ENCODE measurements at regions not wholly inside any gene's neighbourhood (a gene's known extent, or its start where the extent isn't known, plus 50 kb on each side); places are given as distances from the start of the nearest gene placed in this dataset.
A peak's percentile ranks its signal among the peaks of the same experiment; 100 is the strongest.
"Not testable (repeated sequence)": the region's sequence is repeated elsewhere in the genome, so short reads cannot be mapped to it uniquely, and the experiment has no call there.

DNA sequence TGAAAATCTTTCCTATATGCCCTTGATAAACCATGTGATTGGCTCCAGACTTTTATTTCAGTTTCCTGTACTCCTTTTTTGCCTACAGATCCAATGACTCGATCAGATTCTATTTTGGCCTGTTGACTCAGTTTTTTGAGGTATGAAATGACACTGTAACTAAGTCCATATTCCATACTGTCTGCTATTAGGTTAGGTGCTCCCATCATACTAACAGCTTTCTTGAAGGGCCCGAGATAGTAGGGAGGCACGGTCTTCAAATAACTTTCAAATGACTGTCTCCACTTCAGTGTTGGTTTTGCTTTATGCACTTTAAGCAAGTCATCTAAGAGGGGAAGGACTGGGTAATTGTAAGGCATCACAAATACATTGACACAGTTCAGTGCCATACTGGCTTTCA, 295.4 kb upstream of the DAB2 start:
- DNase-seq = no peak

DNA sequence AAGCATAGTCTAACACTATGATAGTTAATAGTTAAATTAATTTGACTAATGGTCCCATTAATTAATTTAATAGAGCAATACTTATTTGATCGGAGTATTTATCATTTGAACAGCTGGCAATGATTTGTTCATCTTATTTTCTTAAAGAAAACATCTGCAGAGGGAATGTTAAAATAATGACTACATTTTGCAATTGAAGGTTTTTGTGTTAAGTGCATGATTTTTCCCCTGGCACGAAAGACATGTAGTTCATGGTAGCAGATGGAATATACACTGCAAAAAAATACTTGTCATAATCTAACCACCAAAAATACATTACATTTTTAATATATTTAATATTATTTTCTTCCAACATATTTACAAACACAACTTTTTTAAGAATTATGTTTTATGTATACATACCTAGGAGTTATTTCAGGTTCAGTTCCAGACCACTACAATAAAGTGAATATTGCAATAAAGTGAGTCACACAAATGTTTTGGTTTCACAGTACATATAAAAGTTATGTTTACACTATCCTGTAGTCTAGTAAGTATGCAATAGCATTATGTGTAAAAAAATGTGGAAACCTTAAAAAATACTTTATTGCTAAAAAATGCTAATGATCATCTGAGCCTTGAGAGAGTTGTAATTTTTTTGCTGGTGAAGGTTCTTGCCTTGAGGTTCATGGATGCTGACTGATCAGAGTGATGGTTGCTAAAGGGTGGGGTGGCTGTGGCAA, 292.6 kb upstream of the DAB2 start:
- DNase-seq = no peak

DNA sequence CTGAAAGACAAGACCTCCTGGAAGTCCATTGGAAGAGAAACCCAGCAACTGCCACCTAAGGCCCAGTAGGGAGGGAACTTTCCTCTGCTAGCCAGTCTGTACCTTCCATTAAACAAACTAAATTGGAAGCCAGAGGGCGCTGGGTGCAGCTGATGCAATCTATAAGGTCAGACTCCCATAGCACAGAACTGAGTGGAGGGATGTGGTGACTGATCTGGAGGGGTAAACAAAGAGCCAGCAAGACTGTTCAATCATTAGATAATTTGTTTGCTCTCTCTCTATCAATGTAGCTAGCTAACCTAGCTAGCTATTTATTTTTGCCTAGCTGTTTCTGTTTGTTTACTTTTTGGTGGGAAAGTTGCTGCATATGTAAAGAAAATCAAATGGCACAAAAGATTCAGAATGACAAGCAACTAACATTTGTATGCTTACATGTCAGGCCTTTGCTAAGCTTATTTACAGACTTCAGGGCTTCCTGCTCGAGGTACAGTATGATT, 291.8 kb upstream of the DAB2 start:
- peak in 1 of 2 experiments; percentile 15 for DNase-seq

DNA sequence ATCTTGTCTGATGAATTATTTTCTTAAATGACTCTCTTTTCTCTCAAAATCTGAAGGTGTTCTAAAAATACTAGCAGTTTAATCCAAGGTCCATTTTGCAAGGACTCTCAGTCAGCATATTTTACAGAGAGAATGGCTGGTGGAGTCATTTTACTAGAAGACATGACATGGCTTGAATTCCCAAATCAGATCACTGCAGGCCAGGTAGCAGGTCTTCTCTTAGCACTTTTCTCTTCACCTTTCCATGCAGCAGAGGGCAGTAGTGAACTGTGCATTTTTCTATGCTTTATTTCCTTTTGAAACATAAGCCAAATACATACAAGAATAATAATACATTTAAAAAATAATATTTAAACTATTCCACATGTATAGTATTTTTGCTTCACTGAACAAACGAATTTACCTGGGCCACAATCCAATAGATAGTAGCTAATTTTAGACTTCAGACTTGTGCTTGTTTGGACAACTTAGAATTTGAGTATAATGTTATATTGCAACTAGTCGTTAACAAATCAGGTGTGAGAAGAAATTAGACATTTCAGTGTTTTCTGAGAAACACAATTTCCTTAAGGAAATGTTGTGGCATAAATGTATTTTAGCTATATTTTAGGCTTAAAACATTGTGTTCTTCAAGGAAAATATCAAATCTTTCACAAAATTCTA, 289.4 kb upstream of the DAB2 start:
- DNase-seq = peak; percentile 42 to 57

DNA sequence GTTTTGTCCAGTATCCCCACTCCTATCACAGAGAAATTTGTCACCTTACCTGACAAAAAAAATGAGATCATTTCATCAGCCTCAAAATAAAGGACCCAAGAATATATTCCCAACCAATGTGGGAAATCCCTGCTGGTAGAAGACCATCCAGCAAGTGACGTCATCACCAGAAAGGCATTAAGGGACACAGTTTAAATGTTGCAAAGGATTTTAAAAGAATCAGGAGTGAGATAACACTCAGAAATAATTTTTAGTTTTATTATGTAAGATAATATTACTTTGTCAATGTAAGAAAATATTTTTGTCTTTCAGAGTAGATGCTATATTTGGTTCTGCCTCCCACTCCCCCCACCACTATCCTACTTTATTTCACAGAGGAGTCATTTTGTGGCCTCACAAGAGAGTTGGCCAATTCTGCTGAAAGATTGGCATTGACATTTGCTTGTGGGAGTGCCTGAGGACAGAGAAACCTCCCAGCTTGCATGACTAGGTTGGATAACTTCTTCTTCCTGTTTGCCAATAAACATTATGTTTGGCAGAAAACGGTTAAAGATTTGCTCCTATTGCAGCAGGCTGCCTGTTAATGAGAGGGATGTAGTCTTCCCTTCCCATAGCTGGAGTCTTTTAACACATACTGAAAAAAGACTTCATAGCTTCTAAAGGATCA, 288.6 kb upstream of the DAB2 start:
- DNase-seq = no peak

DNA sequence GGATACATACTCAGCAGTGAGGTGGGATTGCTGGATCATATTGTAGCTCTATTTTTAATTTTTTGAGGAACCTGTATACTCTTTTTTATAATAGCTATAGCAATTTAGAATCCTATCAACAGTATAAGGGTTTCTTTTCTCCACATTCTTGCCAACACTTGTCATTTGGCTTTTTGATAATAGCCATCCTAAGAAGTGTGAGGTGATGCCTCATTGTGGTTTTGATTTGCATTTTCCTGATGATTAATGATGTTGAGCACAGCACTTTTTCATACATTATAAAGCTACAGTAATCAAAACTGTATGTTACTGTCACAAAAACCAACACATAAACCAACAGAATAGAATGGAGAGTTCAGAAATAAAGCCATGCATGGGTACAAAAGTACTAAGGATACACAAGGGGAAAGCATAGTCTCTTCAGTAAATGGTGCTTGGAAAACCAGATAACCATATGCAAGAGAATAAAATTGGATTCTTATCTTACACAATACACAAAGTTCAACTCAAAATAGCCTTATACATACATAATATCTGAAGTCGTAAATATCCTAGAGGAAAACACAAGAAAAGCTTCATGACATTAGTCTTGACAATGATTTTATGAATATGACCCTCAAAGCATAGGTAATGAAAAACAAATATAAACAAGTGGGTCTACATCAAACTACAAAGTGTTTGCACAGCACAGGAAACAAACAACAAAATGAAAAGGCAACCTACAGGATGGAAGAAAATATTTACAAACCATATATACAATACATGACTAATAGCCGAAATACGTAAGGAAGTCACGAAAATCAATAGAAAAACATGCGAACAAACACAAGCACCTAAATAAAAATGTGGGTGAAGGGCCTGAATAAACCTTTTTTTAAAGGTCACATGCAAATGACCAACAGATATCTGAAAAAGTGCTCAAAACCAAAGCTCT, 287.8 kb upstream of the DAB2 start:
- no peak for DNase-seq

DNA sequence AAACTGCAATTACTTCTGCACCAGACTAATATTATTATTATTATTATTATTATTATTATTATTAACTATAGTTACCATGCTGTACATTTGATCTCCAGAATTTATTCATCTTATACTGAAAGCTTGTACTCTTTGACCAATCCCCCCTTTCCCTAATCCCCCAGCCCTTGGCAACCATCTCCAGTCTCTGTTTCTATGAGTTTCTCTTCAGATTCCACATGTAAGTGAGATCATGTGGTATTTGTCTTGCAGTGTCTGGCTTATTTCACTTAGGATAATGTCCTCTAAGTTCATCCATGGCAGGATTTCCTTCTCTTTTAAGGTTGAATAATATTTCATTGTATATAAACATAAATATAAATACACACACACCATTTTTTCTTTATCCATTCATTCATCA, 287.0 kb upstream of the DAB2 start:
- no peak for DNase-seq

DNA sequence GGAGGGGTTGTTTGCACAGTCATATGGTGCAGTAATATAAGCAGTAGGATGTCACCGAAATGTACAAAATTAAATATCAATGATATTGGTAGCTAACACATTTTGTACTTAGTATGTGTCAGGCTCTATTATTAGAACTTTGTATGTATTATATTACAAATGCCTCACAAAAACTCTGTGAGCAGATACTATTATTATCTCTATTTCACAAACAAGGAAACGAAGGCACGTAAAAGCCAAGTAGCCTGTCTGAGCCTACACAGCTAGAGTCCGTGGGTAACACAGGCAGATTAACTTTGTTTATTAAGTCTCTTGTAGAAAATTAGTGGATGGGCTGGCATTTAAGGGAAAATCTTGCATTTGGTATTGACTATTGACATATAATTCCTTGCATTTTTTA, 284.3 kb upstream of the DAB2 start:
- no peak for DNase-seq

DNA sequence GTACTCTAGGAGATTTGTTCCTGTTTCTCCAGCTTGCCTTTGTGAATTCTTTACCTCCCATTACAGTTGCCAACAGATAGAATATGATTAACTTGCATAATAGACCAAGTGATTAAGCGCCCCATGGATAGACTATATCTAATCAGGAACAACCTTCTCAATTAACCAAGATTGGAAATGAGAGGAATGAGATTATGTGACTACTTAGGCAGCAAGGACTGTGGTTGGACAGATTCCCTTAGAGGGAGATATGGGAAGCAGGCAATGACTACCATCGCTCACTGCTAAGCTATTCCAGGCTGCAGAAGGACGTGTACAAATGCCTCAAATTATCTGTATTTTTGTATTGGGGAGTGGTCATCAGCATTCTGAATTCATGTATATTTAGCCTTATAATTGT, 278.1 kb upstream of the DAB2 start:
- no peak for DNase-seq

DNA sequence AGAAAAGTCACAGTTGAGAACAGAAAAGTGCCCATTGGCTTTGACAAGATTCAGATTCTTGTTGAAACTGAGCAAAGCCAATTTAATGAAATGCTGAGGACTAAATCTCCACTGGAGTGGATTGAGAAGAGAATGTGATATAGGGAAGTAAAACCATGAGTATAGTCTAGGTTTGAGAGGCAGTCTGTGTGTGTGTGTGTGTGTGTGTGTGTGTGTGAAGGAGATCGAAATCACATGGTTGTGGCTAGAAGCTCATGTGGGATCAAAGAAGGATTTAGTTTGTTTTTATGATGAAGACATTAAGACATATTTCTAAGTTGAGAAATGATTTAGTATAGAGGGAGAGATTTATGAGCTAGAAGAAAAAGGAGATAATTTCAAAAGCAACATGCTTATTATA, 275.7 kb upstream of the DAB2 start:
- no peak for DNase-seq

DNA sequence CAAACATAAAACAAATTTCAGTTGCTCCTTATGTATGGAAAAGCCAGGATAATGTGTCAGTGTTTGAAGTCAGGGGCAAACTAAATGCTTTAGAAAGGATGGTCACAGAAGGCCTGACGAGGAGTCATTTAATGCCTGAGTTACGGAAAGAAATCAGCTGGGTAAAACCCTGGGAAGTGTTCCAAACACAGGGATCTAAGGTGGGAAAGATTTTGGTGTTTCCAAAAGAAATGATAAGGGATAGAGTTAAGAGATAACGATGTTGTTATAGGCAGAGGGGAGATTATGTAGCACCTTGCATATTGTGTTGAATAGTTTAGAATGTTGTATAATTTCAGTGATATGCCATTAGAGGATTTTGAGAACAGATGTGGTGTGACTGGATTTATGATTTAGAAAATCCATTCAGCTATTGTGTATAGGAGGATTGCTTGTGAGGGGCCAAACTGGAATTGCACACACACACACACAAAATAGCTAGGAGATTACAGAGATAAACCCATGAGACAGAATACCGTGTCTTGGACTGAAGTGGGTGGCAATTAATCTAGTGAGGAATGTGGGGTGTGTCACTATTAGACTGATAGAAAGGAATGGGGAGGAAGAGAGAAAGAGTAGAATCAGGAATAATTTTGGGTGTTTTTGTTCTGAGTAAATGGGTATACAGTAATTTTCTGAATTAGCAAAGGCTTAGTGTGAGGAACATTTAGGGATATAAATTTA, 274.2 kb upstream of the DAB2 start:
- DNase-seq = no peak

DNA sequence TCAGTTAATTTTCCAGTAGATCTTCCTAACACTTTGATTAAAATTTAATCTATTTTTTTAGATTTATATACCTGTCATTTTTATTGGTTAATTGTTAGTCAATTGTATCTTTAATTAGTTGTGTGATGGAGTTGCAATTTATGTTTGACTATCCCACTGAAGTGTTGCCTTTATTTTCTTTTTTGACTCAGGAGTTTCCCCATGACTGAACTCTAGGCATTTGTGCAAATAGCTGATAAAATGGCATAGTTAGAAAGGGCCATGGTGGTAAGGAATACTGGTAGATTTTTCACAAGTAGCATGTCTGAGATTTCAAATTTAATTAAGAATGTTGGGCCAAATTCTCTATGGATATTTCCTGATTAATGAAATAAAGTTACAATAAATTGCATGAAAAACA, 273.1 kb upstream of the DAB2 start:
- no peak for DNase-seq

DNA sequence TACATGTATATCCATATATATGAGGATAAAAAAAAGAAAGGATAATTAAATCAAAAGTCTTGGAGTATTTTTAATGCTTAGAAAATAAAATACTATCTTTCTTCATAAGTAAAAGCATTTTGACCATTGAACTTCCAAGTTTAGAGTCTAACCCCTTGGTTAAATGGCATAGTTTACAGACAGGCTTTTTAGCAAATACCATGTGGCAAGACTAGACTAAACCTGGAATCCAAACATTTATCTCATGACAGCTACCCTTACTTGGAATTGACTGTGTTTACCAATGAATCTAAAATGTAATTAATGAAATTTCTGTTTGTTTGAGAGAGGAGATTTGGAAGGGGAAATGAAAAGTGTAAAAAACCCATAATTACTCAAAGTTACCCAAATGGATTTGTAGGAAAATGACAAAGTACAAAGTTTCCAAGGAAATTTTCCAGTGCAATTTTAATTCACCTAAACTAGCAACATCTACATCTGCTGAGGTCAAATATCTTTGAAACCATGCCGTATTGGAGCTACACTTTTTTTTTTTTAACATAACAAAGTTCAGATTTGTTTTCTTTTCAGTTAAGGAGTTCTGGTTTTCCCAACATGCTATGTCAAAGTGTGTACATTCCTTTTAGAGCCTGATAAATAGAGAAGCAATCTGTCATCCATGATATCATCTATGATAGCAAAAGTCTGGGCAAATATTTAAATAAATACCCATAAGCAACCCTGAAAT, 272.1 kb upstream of the DAB2 start:
- DNase-seq = no peak

DNA sequence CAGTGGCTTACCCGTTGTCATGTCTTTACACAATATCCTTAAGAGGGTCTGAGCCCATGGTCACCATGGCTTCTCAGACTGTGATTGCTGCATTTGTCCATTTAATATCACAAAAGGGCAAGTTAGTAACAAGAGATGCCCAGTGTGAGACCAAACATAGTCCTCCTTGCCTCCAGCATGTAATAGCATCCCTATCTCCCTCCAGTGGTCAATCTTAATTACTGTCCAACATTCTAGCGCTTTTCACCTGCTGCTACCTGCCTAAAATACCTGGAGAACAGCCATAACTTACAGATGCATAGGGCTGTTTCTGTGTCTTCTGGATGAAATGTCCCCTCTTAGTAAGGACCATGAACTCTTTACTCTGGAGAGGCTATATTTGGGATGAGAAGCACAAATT, 267.2 kb upstream of the DAB2 start:
- no peak for DNase-seq

DNA sequence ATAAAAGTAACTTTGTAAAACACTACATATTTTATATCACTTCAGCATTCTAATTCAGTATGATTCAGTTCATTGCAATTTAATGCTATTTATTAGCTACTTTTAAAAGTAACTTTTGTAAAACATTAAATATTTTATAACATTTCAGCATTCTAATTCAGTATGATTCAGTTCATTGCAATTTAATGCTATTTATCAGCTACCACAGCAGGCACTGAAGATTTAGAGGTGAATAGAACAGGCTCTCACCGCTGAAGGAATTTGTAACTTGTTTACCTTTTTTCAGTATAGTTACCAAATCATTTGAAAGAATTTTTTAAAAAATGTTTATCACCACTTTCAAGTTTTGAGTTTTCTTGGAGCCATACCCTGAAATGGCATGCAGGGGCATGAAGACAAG, 266.4 kb upstream of the DAB2 start:
- no peak for DNase-seq

DNA sequence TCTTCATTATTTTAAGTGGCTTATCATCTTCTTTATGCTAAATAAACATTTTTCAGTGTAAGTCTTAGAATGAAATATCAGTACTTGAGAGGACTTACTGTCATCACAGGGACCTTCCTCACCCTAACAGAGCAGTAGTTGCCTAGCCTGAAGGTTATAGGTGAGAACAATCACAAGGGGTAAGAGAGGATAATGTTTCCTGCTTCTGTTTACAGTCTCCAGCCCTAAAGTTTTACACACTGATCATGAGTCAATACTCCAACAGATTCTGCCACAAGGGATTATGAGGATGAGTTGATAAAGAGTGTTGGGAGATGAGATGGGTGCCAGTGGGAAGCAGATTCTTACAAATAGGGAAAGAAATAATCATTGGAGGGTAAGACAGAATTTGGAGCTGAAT, 265.1 kb upstream of the DAB2 start:
- no peak for DNase-seq

DNA sequence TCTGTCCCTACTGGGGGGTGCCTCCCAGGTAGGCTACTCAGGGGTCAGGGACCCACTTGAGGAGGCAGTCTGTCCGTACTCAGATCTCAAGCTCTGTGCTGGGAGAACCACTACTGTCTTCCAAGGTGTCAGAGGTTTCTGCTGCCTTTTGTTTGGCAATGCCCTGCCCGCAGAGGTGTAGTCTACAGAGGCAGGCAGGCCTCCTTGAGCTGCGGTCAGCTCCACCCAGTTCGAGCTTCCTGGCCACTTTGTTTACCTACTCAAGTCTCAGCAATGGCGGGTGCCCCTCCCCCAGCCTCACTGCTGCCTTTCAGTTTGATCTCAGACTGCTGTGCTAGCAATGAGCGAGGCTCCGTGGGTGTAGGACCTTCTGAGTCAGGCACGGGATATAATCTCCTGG, 263.1 kb upstream of the DAB2 start:
- not testable (repeated sequence) for DNase-seq

DNA sequence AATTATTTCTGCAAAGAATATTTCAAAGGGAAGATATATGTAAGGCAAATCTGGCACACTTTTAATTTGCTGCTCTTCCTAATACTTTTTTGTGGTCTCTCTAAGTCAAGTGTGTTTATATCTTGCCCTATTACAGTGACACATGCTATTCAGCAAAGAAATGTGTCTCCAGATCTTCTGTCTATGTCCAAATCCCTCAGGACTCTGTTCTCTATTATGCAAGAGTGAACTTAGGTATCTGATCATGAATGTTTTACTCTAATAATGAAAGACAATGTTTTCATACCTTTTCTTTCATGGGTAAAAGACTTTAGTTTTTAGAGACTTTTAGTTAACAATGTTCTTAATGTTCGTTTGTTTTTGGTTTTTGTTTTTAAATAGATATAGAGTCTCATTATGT, 255.4 kb upstream of the DAB2 start:
- no peak for DNase-seq

DNA sequence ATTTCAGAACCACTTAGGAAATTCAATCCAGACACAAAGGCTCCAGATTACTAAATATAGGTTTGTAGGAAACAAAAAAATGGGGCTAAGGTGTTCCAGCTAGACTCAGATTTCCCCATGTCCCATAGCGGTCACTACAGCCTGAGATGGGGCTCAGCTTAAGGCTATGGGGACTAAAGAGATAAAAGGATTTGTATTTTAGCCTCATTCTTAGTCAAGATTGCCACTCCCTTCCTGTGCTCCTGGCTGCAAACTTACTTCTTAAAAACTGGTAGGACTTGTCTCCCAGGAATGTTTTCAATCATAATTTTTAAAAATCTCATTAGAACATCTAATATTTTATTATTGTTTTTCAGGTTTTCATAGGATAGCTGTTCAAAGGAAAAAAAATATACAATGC, 253.8 kb upstream of the DAB2 start:
- no peak for DNase-seq

DNA sequence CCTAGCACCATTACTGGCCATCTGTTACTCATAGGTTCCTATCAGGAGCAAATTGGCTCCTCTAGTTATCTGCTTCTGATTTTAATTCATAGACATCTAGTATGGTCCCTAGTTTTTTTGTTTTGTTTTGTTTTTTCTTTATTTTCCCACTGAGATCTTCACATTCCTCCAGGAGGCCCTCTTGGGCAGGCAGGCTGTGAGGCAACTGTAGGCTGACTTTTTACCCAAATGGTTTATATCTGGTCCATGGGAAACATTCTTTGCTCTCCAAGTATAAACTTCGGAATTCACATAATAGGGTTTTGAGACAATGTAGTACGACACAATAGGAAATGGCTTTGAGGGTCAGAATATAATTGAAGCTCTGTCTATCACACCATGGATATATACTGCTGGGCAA, 250.9 kb upstream of the DAB2 start:
- no peak for DNase-seq

DNA sequence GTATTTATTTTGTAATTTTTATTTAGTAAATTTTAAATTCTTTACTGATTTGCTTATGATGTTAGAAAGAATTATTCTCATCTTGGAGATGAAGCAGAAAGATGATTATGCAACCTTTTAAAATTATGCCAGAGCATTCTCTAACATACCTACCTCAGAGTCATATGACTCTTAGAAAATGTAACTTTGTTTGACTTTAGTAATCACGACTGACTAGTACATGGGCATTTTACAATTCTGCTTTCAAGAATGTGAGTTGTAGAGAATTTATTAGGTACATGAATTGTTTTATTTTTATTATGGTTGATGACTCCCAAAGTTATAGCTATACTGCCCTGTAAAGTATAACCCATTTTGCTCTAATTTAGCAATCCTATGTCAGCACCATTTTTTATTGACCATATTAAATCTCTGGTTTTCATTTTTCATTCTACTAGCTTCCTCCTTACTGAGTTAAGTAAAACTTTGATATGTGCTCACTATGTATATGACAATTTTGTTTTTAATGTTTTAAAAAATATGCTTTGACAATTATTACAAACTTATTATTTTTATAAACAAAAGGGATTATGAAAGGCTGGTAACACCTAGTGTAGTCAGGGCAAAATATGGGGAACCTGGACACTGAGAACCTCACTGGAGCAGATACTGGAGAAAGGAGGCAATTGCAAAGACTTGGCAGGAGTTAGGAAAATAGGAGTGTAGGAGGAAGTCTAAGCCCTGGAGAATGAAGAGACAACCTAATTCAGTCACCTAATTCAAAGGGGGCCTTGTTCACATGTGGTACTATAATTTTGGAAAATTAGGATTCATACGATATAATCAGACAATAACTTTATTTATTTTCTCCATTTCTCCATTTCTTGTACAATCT, 249.7 kb upstream of the DAB2 start:
- DNase-seq = no peak
